Ishikawa (cell line): ENCODE measurements at regions not wholly inside any gene's neighbourhood (a gene's known extent, or its start where the extent isn't known, plus 50 kb on each side); places are given as distances from the start of the nearest gene placed in this dataset.

Experiments used
- CEBPB ChIP-seq: IDR thresholded peaks from 2 replicates; pipeline ENCODE4 v1.6.1; 2012
- CREB1 ChIP-seq: IDR thresholded peaks from 2 replicates; pipeline ENCODE4 v1.6.1; 2012; ENCODE audit warnings: low read depth
- EGR1 ChIP-seq: IDR thresholded peaks from 2 replicates; pipeline ENCODE4 v1.6.1; 2012
- EP300 ChIP-seq: IDR thresholded peaks from 2 replicates; pipeline ENCODE4 v1.6.1; 2012; ENCODE audit warnings: borderline replicate concordance
- RAD21 ChIP-seq: IDR thresholded peaks from 2 replicates; pipeline ENCODE4 v1.6.1; 2012; ENCODE audit warnings: low read depth
- REST ChIP-seq: IDR thresholded peaks from 2 replicates; pipeline ENCODE4 v1.6.1; 2012; ENCODE audit warnings: low read depth, mild to moderate bottlenecking
- TAF1 ChIP-seq: IDR thresholded peaks from 2 replicates; pipeline ENCODE4 v1.6.1; 2012; ENCODE audit warnings: low read depth, mild to moderate bottlenecking
- TCF12 ChIP-seq: IDR thresholded peaks from 2 replicates; pipeline ENCODE4 v1.6.1; 2012; ENCODE audit warnings: low read depth
- TEAD4 ChIP-seq: IDR thresholded peaks from 2 replicates; pipeline ENCODE4 v1.6.1; 2012
- YY1 ChIP-seq: IDR thresholded peaks from 2 replicates; pipeline ENCODE4 v1.6.1; 2012; ENCODE audit warnings: low read depth
- ZBTB7A ChIP-seq: IDR thresholded peaks from 2 replicates; pipeline ENCODE4 v1.6.1; 2012; ENCODE audit warnings: low read depth
- TF ChIP-seq, protein P1 (sequence below): IDR thresholded peaks from 2 replicates; pipeline ENCODE4 v1.6.1; 2012

GRCh38 chr13:107836685-107837084 lies 378.7 kb downstream of the LIG4 start:
- TF ChIP-seq, protein P1, sequence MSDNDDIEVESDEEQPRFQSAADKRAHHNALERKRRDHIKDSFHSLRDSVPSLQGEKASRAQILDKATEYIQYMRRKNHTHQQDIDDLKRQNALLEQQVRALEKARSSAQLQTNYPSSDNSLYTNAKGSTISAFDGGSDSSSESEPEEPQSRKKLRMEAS = no peak
- TF ChIP-seq CEBPB (no peak), REST (no peak), YY1 (no peak), CREB1 (no peak), TAF1 (no peak), RAD21 (no peak), EP300 (no peak), EGR1 (no peak), ZBTB7A (no peak), TCF12 (no peak), TEAD4 (no peak)
